GM19467 (cell line): ENCODE measurements at regions not wholly inside any gene's neighbourhood (a gene's known extent, or its start where the extent isn't known, plus 50 kb on each side); places are given as distances from the start of the nearest gene placed in this dataset.
"Not testable (repeated sequence)": the region's sequence is repeated elsewhere in the genome, so short reads cannot be mapped to it uniquely, and the experiment has no call there.

Experiments used
- ATAC-seq: cut with Tn5 transposase; IDR thresholded peaks from one replicate; pipeline ENCODE4 v1.9.1; 2021; ENCODE audit warnings: mild to moderate bottlenecking, moderate library complexity; ENCODE audit not compliant: unreplicated experiment

DNA sequence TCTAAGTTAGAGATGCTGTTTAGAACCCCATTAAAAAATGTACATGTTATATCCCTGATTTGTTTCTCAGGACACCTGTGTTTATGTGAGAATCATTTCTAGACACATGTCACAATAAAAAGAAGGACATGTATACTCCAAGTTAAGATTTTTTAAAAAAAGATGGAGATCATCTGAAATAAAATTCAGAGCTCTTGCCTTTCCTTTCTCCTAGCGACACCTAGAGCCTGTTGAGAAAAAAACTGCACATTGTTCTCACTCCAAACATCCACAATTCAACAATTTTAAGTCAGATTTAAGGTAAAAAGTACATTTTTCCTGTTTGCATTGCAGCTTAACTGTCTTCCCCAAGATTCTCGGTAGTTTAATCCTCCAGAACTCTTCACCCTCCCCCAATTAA lies 171.8 kb downstream of the ATP6V0E2 start:
- ATAC-seq = not testable (repeated sequence)

DNA sequence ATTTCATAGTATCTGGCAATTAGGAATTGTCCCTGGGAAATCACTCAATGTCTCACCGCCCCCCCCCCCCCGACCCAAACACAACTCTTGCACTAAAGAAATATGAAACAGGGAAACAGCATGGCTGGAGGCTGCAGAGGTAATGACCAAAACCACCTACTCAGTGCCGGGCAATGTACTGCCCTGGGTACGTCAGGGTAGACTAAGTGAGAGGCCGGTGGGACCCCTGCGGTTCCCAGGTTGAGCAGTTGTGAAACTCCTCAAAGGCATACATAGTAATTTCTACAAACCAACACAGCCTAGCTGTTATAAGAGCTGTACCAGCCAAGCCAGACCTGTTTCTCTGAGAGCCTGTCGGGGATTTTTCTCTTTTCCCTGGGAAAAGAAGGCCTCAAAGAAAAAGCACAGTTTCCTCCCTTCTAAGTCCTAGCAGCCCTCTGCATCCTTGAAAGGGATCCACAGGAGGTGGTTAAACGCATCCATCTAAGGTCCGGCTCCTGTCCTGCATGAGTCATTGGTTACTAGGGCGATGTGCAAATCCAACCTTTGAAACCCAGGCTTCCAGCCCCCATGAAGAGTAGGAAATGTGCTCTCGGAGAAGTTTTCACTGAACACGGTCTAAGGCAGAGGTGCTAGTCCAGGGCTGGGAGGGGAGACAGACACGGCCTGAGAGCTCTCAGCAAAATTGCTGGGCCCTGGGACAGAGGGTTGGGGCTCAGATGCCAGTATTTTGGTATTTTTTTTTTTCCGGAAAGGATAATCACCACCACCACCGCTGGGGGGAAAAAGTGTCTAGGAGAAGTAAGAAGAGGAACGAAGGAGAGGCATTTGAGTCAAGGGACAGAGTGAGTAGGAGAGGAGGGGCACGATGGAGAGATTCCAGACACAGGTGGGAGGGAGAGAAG lies 172.8 kb downstream of the ATP6V0E2 start:
- not testable (repeated sequence) for ATAC-seq

DNA sequence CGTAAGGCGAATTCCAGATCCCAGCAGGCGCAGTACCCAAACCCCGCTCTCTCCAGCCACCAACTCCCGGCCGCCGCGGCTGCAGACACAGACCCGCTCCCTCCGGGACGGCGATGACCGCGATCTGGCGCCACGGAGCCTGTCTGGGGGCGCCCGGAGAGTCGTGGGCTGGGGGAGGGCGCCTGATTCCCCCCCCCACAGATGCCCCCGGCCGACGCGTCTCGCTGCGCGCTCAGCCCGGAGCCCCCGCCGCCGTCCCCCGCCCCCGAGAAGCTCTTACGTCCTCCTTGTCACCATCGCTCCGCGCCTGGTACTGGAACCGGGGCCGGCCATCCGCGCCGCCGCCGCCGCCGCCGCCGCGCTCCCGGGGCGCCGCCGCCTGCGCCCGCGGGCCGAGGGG lies 173.6 kb downstream of the ATP6V0E2 start:
- ATAC-seq = not testable (repeated sequence)

DNA sequence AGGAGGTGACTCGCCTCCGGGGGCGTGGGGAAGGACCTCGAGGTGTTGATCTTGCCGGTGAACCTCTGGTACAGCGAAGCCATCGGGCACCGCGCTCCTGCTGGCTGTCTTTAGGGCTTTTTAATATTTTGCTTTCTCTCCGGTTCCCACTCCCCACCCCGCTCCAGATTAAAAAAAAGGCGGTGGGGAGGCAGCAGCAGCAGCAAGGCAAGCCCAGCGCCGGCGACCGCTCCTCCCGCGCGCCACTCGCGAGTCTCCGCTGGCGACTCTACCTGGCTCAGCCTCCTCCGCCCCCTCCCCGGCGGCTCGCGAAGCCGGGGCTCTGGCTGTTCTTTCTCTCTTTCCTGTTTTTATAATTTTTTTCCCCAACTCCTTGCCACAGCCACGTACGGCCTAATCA lies 174.0 kb downstream of the ATP6V0E2 start:
- not testable (repeated sequence) for ATAC-seq

- not testable (repeated sequence) for ATAC-seq
Measured at GRCh38 chr7:150048244-150049011, 174.7 kb downstream of the ATP6V0E2 start.

GRCh38 chr7:150049012-150049655 lies 175.4 kb downstream of the ATP6V0E2 start:
- not testable (repeated sequence) for ATAC-seq

GRCh38 chr7:150053396-150053795 lies 179.6 kb downstream of the ATP6V0E2 start:
- ATAC-seq = not testable (repeated sequence)

- not testable (repeated sequence) for ATAC-seq
Measured at GRCh38 chr7:150054242-150054641, 180.5 kb downstream of the ATP6V0E2 start.

DNA sequence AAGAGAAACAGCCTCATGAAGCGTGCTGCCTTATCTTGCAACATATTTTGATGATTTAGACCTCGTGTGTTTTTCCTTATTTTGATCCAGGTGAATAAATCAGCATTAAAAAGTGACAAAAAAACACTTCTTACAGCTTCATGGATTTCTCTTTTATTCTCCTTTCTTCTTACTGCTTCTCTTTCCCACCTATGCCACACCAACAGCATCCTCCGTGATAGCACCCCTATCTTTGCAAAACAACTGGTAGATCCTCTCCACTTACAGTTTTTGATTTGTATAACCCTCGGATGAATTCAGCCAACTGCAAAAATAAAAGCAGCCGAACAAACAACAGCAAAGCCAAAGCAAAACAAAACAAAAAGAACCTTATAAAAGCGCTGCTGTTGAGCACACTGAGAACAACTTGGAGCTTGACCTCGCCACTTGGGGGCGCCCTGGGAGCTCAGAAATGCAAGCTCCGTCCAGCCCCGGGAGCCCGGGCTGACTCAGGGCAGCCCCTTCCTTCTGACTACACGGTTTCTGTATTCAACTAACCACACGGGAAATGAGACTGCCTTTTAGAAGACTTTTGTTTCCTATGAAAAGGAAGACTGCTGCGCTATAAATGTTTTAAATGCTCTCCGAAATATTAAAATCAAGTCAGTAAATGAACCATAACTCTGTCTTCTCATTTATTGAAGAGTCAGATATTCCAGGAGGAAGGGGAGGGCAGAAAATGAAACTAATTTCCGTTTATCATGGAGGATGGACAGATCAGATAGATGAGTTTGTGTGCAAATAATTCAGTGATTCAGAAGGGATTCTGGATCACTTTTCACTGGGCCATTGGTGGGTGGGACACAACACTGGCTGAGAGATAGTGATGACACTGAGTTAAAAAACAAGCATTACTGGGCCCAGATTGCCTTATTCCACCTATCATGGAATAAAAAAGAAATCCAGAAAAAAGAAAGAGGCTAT lies 186.8 kb downstream of the ATP6V0E2 start:
- peak; percentile 98 for ATAC-seq

DNA sequence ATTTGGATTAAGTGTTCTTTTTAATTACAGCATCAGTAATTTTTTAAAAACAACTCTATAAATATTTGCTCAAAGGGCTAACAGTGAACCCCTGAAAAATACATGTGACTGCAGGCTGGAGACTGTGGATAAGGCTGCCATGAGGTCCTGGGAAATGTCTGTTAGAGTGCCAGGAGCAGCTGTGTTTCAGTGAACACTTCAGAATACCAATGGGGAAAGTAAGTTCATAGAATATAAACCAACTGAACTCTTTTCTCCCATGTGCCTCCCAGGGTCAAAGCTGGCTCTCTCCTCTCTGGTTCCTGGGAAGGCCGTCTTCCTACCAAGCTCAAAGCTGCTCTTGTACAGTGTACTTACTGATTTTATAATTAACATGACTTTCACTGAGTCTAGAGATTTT lies 189.4 kb downstream of the ATP6V0E2 start:
- not testable (repeated sequence) for ATAC-seq

DNA sequence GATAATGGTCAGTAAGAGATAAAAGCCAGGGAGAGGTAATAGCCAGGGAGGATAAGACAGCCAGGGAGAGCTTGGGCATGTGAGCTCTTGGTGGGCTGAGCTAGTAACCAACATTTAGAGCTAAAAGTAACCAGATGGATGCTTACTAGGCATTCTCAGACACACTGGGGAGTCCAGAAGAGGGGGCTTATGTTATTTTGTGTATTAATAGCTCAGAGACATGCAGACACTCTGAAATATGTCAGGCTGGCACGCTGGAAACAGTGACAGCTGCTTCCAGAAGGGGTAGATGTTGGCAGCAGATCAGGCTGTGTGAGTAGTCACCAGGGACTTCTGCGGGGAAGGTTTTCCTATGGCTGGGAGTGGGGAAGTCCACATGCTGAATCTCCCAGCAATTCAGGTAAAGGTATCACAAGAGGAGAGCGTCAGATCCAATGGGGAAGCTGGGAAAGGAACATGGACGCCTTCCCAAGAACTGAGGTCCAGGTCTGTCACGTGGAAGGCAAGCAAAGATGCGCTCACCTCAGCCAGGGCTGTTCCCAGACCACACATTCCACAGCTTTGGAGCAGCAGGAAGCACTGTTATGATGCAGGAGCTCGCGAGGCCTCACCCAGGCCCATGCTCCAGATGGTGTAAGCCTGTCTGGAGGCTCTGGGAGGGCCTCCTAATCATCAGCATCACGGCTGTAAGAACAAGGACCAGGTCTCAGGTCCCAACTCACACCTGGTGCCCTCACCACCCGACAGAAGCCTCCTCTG lies 196.0 kb downstream of the ATP6V0E2 start:
- not testable (repeated sequence) for ATAC-seq

DNA sequence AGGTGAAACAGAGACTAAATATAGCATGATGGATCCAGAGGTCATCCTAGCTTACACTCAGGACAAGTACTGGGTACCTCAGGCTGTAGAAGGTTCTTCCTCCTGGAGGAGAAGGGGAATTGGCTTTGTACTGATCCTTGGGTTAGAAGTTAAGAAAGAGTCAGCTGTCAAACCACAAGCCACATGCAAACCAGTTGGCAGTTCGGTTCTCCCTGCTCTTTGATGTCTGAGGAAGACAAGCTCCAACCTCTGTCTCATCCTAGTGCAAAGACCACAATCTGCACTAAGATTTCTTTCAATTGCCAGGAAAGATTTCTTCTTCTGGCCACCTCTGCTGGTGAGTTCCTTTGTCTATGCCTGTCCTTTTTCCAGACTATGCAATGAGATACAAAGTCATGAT lies 203.8 kb downstream of the ATP6V0E2 start:
- ATAC-seq = not testable (repeated sequence)

DNA sequence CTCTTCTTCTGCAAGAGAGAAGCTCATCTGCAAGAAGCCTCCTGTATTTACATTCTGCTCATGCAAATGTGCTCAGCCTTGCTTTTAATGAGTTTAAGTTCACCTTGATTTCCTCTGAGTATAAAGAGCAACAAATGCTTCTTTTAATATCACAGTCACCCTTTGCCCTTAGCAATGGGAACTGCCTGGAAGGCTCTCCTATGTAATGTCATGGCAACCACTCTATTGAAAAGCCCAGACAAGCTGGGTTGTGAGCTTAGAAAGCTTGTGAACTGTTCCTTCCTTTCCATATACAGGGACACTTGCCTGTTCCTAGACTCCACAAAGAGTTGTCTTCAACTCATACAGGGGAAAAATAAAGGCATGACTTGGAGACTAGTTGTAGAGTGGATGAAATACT lies 208.1 kb downstream of the ATP6V0E2 start:
- not testable (repeated sequence) for ATAC-seq

DNA sequence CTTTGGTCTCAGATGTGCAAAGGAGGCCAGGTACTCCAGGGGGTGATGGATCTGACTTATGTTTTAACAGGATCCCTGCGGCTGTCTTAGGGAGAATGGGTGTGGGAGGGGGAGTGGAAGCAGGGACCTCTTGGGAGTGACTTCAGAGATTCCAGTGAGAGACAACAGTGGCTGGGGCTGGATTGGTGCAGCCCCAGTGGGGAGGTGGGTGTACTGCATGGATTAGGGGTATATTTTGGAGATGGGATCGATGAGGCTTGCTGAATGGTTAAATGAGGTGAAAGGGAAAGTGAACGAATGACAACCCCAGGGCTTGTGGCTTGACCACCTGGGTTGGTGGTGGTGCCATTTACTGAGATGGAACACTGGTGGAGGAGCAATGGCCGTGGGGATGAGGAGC lies 211.0 kb downstream of the ATP6V0E2 start:
- ATAC-seq = not testable (repeated sequence)

- ATAC-seq = not testable (repeated sequence)
Measured at GRCh38 chr7:150087478-150087877, 213.7 kb downstream of the ATP6V0E2 start.

DNA sequence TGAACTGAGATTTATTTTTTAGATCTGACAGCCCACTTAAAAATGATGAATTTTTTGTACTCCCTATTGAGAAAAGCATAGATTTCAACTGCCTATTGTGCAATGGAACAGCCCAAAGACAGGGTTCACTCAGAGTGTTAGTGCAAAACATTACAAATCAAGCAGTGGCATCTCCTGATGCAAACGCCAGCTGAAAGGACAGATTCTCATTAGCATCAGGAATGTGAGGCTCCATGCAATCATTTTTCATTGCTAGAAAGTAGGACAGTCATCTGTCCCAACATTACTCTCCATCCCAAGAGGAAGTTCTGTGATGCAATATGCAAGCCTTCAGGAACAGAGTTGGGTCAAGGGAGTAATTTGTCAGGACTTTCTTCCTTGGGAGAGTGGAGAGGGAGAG lies 215.4 kb downstream of the ATP6V0E2 start:
- not testable (repeated sequence) for ATAC-seq

- ATAC-seq = not testable (repeated sequence)
Measured at GRCh38 chr7:150090776-150091175, 217.0 kb downstream of the ATP6V0E2 start.

- ATAC-seq = not testable (repeated sequence)
Measured at GRCh38 chr7:150093897-150094296, 220.1 kb downstream of the ATP6V0E2 start.
